Hepatic stellate cell (primary cell): ENCODE measurements at regions not wholly inside any gene's neighbourhood (a gene's known extent, or its start where the extent isn't known, plus 50 kb on each side); places are given as distances from the start of the nearest gene placed in this dataset.

ENCODE experiments used
- DNase-seq: peaks from one replicate; pipeline ENCODE4 v3.0.0; 2011; ENCODE audit warnings: low spot score

GRCh38 chr5:5544094-5544663, 121.7 kb downstream of the ICE1 start:
- no peak for DNase-seq

DNA sequence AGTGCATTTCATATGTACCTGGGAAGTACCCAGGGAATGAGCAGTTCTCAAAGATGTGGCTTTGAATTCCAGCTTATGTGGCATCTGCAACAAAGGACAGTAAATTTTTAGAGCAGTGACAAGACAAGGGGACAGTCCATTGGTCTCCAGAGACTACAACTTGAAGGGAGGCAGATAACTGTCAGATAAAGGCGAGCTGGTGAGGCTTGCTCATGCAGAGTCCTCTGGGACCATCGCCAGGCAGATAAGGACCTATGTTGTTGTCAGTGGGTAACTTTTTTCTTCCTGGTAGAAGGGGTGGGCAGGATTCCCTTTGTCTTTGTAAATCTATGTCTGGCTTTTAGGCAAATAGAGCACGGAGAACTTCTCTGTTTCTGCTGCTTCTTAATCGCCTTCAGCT, 120.2 kb downstream of the ICE1 start:
- no peak for DNase-seq

DNA sequence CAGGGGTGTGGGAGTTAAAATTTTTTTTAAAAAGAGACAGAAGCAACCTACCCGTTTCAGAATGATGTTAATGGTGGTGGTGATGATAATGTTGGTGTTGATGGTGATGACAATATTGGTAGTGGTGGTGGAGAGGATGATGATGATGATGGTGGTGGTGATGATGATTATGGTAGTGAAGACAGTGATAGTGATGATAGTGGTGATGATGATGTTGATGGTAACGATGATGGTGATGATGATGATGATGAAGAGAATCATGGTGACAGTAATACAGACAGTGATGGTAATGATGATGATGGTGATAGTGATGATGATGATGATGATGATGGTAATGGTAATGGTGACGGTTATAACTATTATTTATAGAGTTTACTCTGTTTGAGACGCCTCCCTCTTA, 117.6 kb downstream of the ICE1 start:
- no peak for DNase-seq
